GM12878 (cell line): ENCODE measurements at regions not wholly inside any gene's neighbourhood (a gene's known extent, or its start where the extent isn't known, plus 50 kb on each side); places are given as distances from the start of the nearest gene placed in this dataset.

Source experiments
- ATAC-seq: fragments of 200-7000 bp; cut with Tn5 transposase; 3 replicates; pipeline ENCODE4 v1.9.1; 2020; ENCODE audit warnings: mild to moderate bottlenecking, moderate library complexity
- BruUV-seq: library from RNA; stranded (reverse); fragments of 400-500 nt; replicated peaks from 2 replicates; lab custom pipeline; 2021; lab: Mats Ljungman, UMichigan
- CTCF ChIA-PET: fragments of 300-600 bp; sonication (Branson Sonifier 250); formaldehyde crosslinking; extraction: SDS; loops from one replicate; lab custom pipeline; 2021; ENCODE audit warnings: inconsistent platforms; lab: Yijun Ruan, JAX
- POLR2A ChIA-PET: fragments of 350-600 bp; formaldehyde crosslinking; extraction: SDS; loops from one replicate; lab custom pipeline; 2021; ENCODE audit warnings: inconsistent platforms; lab: Charles Lee
- RAD21 ChIA-PET: fragments of 300-600 bp; sonication (Branson Sonifier 250); formaldehyde crosslinking; loops from one replicate; lab custom pipeline; 2023; ENCODE audit warnings: antibody characterized with exemption; ENCODE audit not compliant: unreplicated experiment; lab: Charles Lee
- SMC1A ChIA-PET: fragments of 300-600 bp; sonication (Branson Sonifier 250); formaldehyde crosslinking; loops from one replicate; lab custom pipeline; 2023; ENCODE audit not compliant: unreplicated experiment, uncharacterized antibody; lab: Charles Lee
- DNase-seq: peaks from one replicate; pipeline ENCODE4 v3.0.0-alpha.2; 2011; ENCODE audit warnings: low read depth, low spot score
- FAIRE-seq: peaks from 3 replicates; lab custom pipeline; 2011; peaks lifted over from hg19 to GRCh38; lab: Jason Lieb, UNC
- H2AFZ ChIP-seq: 2 replicates; pipeline ENCODE4 v1.6.0; 2011; ENCODE audit warnings: low read depth, low read length, control low read depth; ENCODE audit not compliant: control insufficient read depth
- H3K27ac ChIP-seq: 2 replicates; pipeline ENCODE4 v1.5.1; 2011; ENCODE audit warnings: control low read depth; ENCODE audit not compliant: control insufficient read depth, insufficient read depth
- H3K27me3 ChIP-seq, 2 experiments: replicated peaks in 1 of 2; 2 replicates each; pipeline versions ENCODE4 v1.6.0 to v1.6.1; 2011; ENCODE audit warnings: low read length in 1 of 2; ENCODE audit not compliant: control insufficient read depth in 2 of 2, insufficient read depth in 2 of 2
- H3K36me3 ChIP-seq, 2 experiments: 2 replicates each; pipeline ENCODE4 v1.5.1; 2011; ENCODE audit warnings: low read length in 1 of 2; ENCODE audit not compliant: control insufficient read depth in 2 of 2, insufficient read depth in 2 of 2
- H3K4me1 ChIP-seq: 2 replicates; pipeline ENCODE4 v1.6.1; 2011; ENCODE audit warnings: mild to moderate bottlenecking, low read length, moderate library complexity, mixed read lengths; ENCODE audit not compliant: control insufficient read depth, insufficient read depth
- H3K4me2 ChIP-seq: 2 replicates; pipeline ENCODE4 v1.6.0; 2011; ENCODE audit warnings: control low read depth; ENCODE audit not compliant: control insufficient read depth, insufficient read depth
- H3K4me3 ChIP-seq: fragments of 200-600 bp; sonication (generic); 2 replicates; pipeline ENCODE4 v1.5.1; 2016
- H3K79me2 ChIP-seq: 2 replicates; pipeline ENCODE4 v1.6.0; 2011; ENCODE audit warnings: low read length; ENCODE audit not compliant: control insufficient read depth, insufficient read depth
- H3K9ac ChIP-seq: 2 replicates; pipeline ENCODE4 v1.8.0; 2011; ENCODE audit warnings: low read length, control low read depth, mixed read lengths; ENCODE audit not compliant: control insufficient read depth, insufficient read depth
- H3K9me3 ChIP-seq: replicated peaks from 3 replicates; pipeline ENCODE4 v1.5.1; 2011; ENCODE audit warnings: mild to moderate bottlenecking, low read length; ENCODE audit not compliant: control insufficient read depth, insufficient read depth
- H4K20me1 ChIP-seq: 2 replicates; pipeline ENCODE4 v1.6.0; 2011; ENCODE audit not compliant: control insufficient read depth, insufficient read depth
- CEBPZ ChIP-seq: fragments of 150-350 bp; IDR thresholded peaks from 2 replicates; pipeline ENCODE4 v1.6.1; 2016; ENCODE audit warnings: low read depth, low read length
- HCFC1 ChIP-seq: fragments of 150-350 bp; IDR thresholded peaks from 2 replicates; pipeline ENCODE4 v1.6.1; 2014; ENCODE audit warnings: low read length
- KAT2A ChIP-seq: conservative IDR thresholded peaks from 2 replicates; pipeline ENCODE4 v1.6.1; 2011; ENCODE audit warnings: low read depth, low read length; ENCODE audit not compliant: control insufficient read depth
- MLLT1 ChIP-seq: fragments of 450-650 bp; IDR thresholded peaks from 2 replicates; pipeline ENCODE4 v1.6.1; 2016; ENCODE audit warnings: mild to moderate bottlenecking
- MTA2 ChIP-seq: fragments of 450-650 bp; IDR thresholded peaks from 2 replicates; pipeline ENCODE4 v1.6.1; 2016; ENCODE audit warnings: low read depth, mild to moderate bottlenecking, moderate library complexity
- NBN ChIP-seq: fragments of 450-650 bp; IDR thresholded peaks from 2 replicates; pipeline ENCODE4 v1.6.1; 2016
- SIN3A ChIP-seq: IDR thresholded peaks from 2 replicates; pipeline ENCODE4 v1.6.1; 2012; ENCODE audit warnings: low read depth, low read length, improper control_type of control experiment
- SMC3 ChIP-seq: IDR thresholded peaks from 2 replicates; pipeline ENCODE4 v1.6.1; 2011; ENCODE audit warnings: low read length, improper control_type of control experiment, borderline replicate concordance
- SREBF1 ChIP-seq: IDR thresholded peaks from 2 replicates; pipeline ENCODE4 v1.6.1; 2012; ENCODE audit warnings: mild to moderate bottlenecking, low read length
- TCF12 ChIP-seq: IDR thresholded peaks from 2 replicates; pipeline ENCODE4 v1.6.1; 2011; ENCODE audit warnings: low read depth, mild to moderate bottlenecking, low read length
- WRNIP1 ChIP-seq: IDR thresholded peaks from 2 replicates; pipeline ENCODE4 v1.6.1; 2011; ENCODE audit warnings: low read depth, low read length, improper control_type of control experiment, borderline replicate concordance
- ZNF217 ChIP-seq: fragments of 450-650 bp; IDR thresholded peaks from 2 replicates; pipeline ENCODE4 v1.6.1; 2017; ENCODE audit warnings: antibody characterized with exemption, mild to moderate bottlenecking
- WGBS: methylation state at CpG from one replicate; pipeline ENCODE4 v1.1.6; 2016; ENCODE audit warnings: low lambda C conversion rate; ENCODE audit not compliant: insufficient replicate concordance, insufficient coverage; ENCODE audit errors: missing lambda C conversion rate; 5-methylcytosine and 5-hydroxymethylcytosine counted together
- in situ Hi-C: fragments of 300-500 bp; cut with MboI; formaldehyde crosslinking; loops from 9 replicates; pipeline ENCODE4 v1.14.3; 2018; ENCODE audit warnings: mixed read lengths
- intact Hi-C: fragments of 100-400 bp; cut with micrococcal nuclease; formaldehyde crosslinking; loops from one replicate; pipeline ENCODE4 v1.14.2; 2022; ENCODE audit not compliant: unreplicated experiment
- TF ChIP-seq, protein P1 (sequence below): fragments of 450-650 bp; IDR thresholded peaks from 2 replicates; pipeline ENCODE4 v1.6.1; 2016; ENCODE audit warnings: mild to moderate bottlenecking, moderate library complexity, borderline replicate concordance

GRCh38 chr3:80368616-80369015 lies 600.8 kb upstream of the ROBO1 start (continued):
- TF ChIP-seq, protein P1, sequence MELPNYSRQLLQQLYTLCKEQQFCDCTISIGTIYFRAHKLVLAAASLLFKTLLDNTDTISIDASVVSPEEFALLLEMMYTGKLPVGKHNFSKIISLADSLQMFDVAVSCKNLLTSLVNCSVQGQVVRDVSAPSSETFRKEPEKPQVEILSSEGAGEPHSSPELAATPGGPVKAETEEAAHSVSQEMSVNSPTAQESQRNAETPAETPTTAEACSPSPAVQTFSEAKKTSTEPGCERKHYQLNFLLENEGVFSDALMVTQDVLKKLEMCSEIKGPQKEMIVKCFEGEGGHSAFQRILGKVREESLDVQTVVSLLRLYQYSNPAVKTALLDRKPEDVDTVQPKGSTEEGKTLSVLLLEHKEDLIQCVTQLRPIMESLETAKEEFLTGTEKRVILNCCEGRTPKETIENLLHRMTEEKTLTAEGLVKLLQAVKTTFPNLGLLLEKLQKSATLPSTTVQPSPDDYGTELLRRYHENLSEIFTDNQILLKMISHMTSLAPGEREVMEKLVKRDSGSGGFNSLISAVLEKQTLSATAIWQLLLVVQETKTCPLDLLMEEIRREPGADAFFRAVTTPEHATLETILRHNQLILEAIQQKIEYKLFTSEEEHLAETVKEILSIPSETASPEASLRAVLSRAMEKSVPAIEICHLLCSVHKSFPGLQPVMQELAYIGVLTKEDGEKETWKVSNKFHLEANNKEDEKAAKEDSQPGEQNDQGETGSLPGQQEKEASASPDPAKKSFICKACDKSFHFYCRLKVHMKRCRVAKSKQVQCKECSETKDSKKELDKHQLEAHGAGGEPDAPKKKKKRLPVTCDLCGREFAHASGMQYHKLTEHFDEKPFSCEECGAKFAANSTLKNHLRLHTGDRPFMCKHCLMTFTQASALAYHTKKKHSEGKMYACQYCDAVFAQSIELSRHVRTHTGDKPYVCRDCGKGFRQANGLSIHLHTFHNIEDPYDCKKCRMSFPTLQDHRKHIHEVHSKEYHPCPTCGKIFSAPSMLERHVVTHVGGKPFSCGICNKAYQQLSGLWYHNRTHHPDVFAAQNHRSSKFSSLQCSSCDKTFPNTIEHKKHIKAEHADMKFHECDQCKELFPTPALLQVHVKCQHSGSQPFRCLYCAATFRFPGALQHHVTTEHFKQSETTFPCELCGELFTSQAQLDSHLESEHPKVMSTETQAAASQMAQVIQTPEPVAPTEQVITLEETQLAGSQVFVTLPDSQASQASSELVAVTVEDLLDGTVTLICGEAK, result no peak
- TF ChIP-seq ZNF217, result no peak
- TF ChIP-seq MTA2, result no peak
- TF ChIP-seq SMC3, result no peak
- TF ChIP-seq, all 136 proteins: peak for 0

GRCh38 chr3:80366808-80367548 lies 599.2 kb upstream of the ROBO1 start:
- Histone ChIP-seq H3K79me2 (no peaks in the 10 kb centered on the region), H3K27ac (no peak overlapping the region), H3K9ac (no peak overlapping the region), H3K9me3 (no peaks in the 10 kb centered on the region), H3K4me1 (no peaks in the 10 kb centered on the region), H3K4me2 (no peak overlapping the region), H4K20me1 (no peaks in the 10 kb centered on the region), H2AFZ (no peak overlapping the region), H3K4me3 (no peak overlapping the region), H3K36me3 (no peaks in the 10 kb centered on the region), H3K27me3 (no peaks in the 10 kb centered on the region)
- intact Hi-C loops, result no loop called here
- DNase-seq (no peak), FAIRE-seq (no peak), ATAC-seq (no peak)
- in situ Hi-C loops, result no loop called here
- RAD21 ChIA-PET, result no interaction called here
- WGBS, result 49% methylated on average over 9 of the region's 9 CpGs
- POLR2A ChIA-PET, result no interaction called here
- CTCF ChIA-PET, result interaction anchor here (1.1 kb wide), 1 partner anchor 7 kb away, joined by 3 read pairs; no protein-coding TSS in a partner anchor
- no TSS peak for BruUV-seq
- SMC1A ChIA-PET, result no interaction called here
- TF ChIP-seq KAT2A, result no peak
- no peak for TF ChIP-seq HCFC1
- no peak for TF ChIP-seq SREBF1
- no peak for TF ChIP-seq SIN3A
- no peak for TF ChIP-seq MLLT1
- TF ChIP-seq CEBPZ, result no peak
- no peak for TF ChIP-seq TCF12
- no peak for TF ChIP-seq NBN
- no peak for TF ChIP-seq WRNIP1
